CD4-positive, alpha-beta memory T cell (primary cell): ENCODE measurements at regions not wholly inside any gene's neighbourhood (a gene's known extent, or its start where the extent isn't known, plus 50 kb on each side); places are given as distances from the start of the nearest gene placed in this dataset.

ENCODE experiments used
- CTCF ChIA-PET: fragments of 350-600 bp; sonication (Branson Sonifier 250); formaldehyde crosslinking; loops from one replicate; lab custom pipeline; 2021; ENCODE audit warnings: inconsistent platforms; ENCODE audit not compliant: partially characterized antibody; lab: Charles Lee
- POLR2A ChIA-PET: fragments of 350-600 bp; sonication (Branson Sonifier 250); formaldehyde crosslinking; loops from one replicate; lab custom pipeline; 2021; ENCODE audit not compliant: partially characterized antibody; lab: Charles Lee
- DNase-seq, 5 donors: peaks; one replicate each; pipeline versions ENCODE4 v3.0.0 to v3.0.0-alpha.2; 2020 to 2022; ENCODE audit warnings: mixed read lengths in 1 of 5
- H3K27ac ChIP-seq: one replicate; pipeline ENCODE4 v1.7.0; 2013; ENCODE audit warnings: low read depth, low read length
- H3K27me3 ChIP-seq: 2 replicates; pipeline ENCODE4 v1.7.0; 2013; ENCODE audit warnings: mild to moderate bottlenecking, low read length, moderate library complexity; ENCODE audit not compliant: insufficient read depth
- H3K36me3 ChIP-seq: 2 replicates; pipeline ENCODE4 v1.7.0; 2013; ENCODE audit warnings: mild to moderate bottlenecking, low read length, moderate library complexity; ENCODE audit not compliant: insufficient read depth
- H3K4me1 ChIP-seq: 2 replicates; pipeline ENCODE4 v1.7.0; 2013; ENCODE audit warnings: mild to moderate bottlenecking, low read length, moderate library complexity; ENCODE audit not compliant: insufficient read depth
- H3K4me3 ChIP-seq, 2 donors: one replicate each; pipeline ENCODE4 v1.7.0; 2013; ENCODE audit warnings: low read length in 2 of 2, mild to moderate bottlenecking in 1 of 2
- H3K9me3 ChIP-seq, 2 donors: one replicate each; pipeline ENCODE4 v1.7.0; 2013; ENCODE audit warnings: low read length in 2 of 2, control low read depth in 1 of 2; ENCODE audit not compliant: control insufficient read depth in 1 of 2
- H3K27ac Mint-ChIP-seq, 7 donors: one replicate each; pipeline ENCODE4 v1.8.0; 2020 to 2021; ENCODE audit warnings: mixed read lengths in 7 of 7, mild to moderate bottlenecking in 6 of 7, inconsistent platforms in 3 of 7, moderate library complexity in 3 of 7
- H3K27me3 Mint-ChIP-seq, 2 donors: one replicate each; pipeline ENCODE4 v1.8.0; 2020 to 2021; ENCODE audit warnings: mixed read lengths in 2 of 2
- H3K36me3 Mint-ChIP-seq, 2 donors: one replicate each; pipeline ENCODE4 v1.8.0; 2020 to 2021; ENCODE audit warnings: mixed read lengths in 2 of 2, inconsistent platforms in 1 of 2, mild to moderate bottlenecking in 1 of 2
- H3K4me1 Mint-ChIP-seq, 4 donors: one replicate each; pipeline ENCODE4 v1.8.0; 2020 to 2021; ENCODE audit warnings: mixed read lengths in 4 of 4, mild to moderate bottlenecking in 1 of 4
- H3K4me3 Mint-ChIP-seq, 8 donors: one replicate each; pipeline ENCODE4 v1.8.0; 2020 to 2021; ENCODE audit warnings: mixed read lengths in 8 of 8, mild to moderate bottlenecking in 7 of 8, moderate library complexity in 6 of 8, inconsistent platforms in 3 of 8
- H3K9me3 Mint-ChIP-seq, 8 donors: one replicate each; pipeline ENCODE4 v1.8.0; 2020 to 2021; ENCODE audit warnings: mixed read lengths in 8 of 8, mild to moderate bottlenecking in 5 of 8, inconsistent platforms in 3 of 8, moderate library complexity in 1 of 8
- intact Hi-C: fragments of 100-400 bp; cut with micrococcal nuclease; formaldehyde crosslinking; loops from one replicate; pipeline ENCODE4 v1.15.1; 2023

- no peaks in the 10 kb centered on the region for H3K36me3 Mint-ChIP-seq
- H3K27me3 ChIP-seq: no peaks in the 10 kb centered on the region
- no peaks in the 10 kb centered on the region for H3K36me3 ChIP-seq
- H3K9me3 ChIP-seq: no peaks in the 10 kb centered on the region
- intact Hi-C loops: no loop called here
- CTCF ChIA-PET: no interaction called here
- no peaks in the 10 kb centered on the region for H3K4me1 ChIP-seq
- no peak overlapping the region for H3K4me3 Mint-ChIP-seq
- no peak for DNase-seq
- no peaks in the 10 kb centered on the region for H3K4me1 Mint-ChIP-seq
- peaks cover 19 to 21% of the 10 kb centered on the region in 2 donors for H3K27me3 Mint-ChIP-seq
- H3K9me3 Mint-ChIP-seq: no peaks in the 10 kb centered on the region
- no peak overlapping the region for H3K27ac ChIP-seq
- H3K27ac Mint-ChIP-seq: no peak overlapping the region
- POLR2A ChIA-PET: no interaction called here
- H3K4me3 ChIP-seq: no peak overlapping the region
These were observed 76.2 kb upstream of the ARHGEF7 start for GRCh38 chr13:111038887-111039286.

GRCh38 chr13:111037927-111038326 is 77.2 kb upstream of the ARHGEF7 start:
- ChIA-PET CTCF (no interaction called here), POLR2A (no interaction called here)
- no peak overlapping the region for H3K27ac ChIP-seq
- Mint-ChIP-seq H3K27me3 (peaks cover 18 to 22% of the 10 kb centered on the region in 2 donors), H3K4me3 (no peak overlapping the region), H3K27ac (no peak overlapping the region), H3K36me3 (no peaks in the 10 kb centered on the region), H3K4me1 (no peaks in the 10 kb centered on the region), H3K9me3 (no peaks in the 10 kb centered on the region)
- DNase-seq: no peak
- no peaks in the 10 kb centered on the region for H3K9me3 ChIP-seq
- H3K4me1 ChIP-seq: no peaks in the 10 kb centered on the region
- H3K36me3 ChIP-seq: no peaks in the 10 kb centered on the region
- H3K27me3 ChIP-seq: no peaks in the 10 kb centered on the region
- intact Hi-C loops: no loop called here
- no peak overlapping the region for H3K4me3 ChIP-seq

- POLR2A ChIA-PET: no interaction called here
- DNase-seq: no peak
- peaks cover 6% of the 10 kb centered on the region for H3K4me1 ChIP-seq
- intact Hi-C loops: no loop called here
- Mint-ChIP-seq H3K36me3 (no peaks in the 10 kb centered on the region), H3K4me1 (no peaks in the 10 kb centered on the region), H3K9me3 (no peaks in the 10 kb centered on the region), H3K4me3 (no peak overlapping the region), H3K27ac (no peak overlapping the region), H3K27me3 (peaks cover 16 to 18% of the 10 kb centered on the region in 2 donors)
- H3K4me3 ChIP-seq: no peak overlapping the region
- no peaks in the 10 kb centered on the region for H3K36me3 ChIP-seq
- H3K9me3 ChIP-seq: no peaks in the 10 kb centered on the region
- H3K27me3 ChIP-seq: no peaks in the 10 kb centered on the region
- CTCF ChIA-PET: interaction anchor here (0.9 kb wide), 1 partner anchor 31 kb away, joined by 3 read pairs; no protein-coding TSS in a partner anchor
- no peak overlapping the region for H3K27ac ChIP-seq
These were observed 78.4 kb upstream of the ARHGEF7 start for GRCh38 chr13:111036665-111037064.

- no peaks in the 10 kb centered on the region for H3K9me3 Mint-ChIP-seq
- POLR2A ChIA-PET: no interaction called here
These were observed 79.2 kb upstream of the ARHGEF7 start for GRCh38 chr13:111035861-111036260.

GRCh38 chr13:111034811-111035210 is 80.3 kb upstream of the ARHGEF7 start:
- POLR2A ChIA-PET: no interaction called here

More at GRCh38 chr13:111035861-111036260, 79.2 kb upstream of the ARHGEF7 start:
- Histone ChIP-seq H3K27ac (no peak overlapping the region), H3K36me3 (no peaks in the 10 kb centered on the region), H3K9me3 (no peaks in the 10 kb centered on the region), H3K4me1 (peaks cover 7% of the 10 kb centered on the region), H3K4me3 (no peak overlapping the region), H3K27me3 (no peaks in the 10 kb centered on the region)
- CTCF ChIA-PET: interaction anchor here (0.9 kb wide), 1 partner anchor 32 kb away, joined by 3 read pairs; no protein-coding TSS in a partner anchor
- H3K4me1 Mint-ChIP-seq: no peaks in the 10 kb centered on the region
- no peak overlapping the region for H3K4me3 Mint-ChIP-seq
- no peak for DNase-seq
- H3K27ac Mint-ChIP-seq: peak overlapping the region in 1 of 7 donors; percentile 10
- intact Hi-C loops: no loop called here
- H3K36me3 Mint-ChIP-seq: no peaks in the 10 kb centered on the region
- H3K27me3 Mint-ChIP-seq: peaks cover 13 to 16% of the 10 kb centered on the region in 2 donors

GRCh38 chr13:111033172-111034130 is 81.7 kb upstream of the ARHGEF7 start:
- Mint-ChIP-seq H3K9me3 (no peaks in the 10 kb centered on the region), H3K4me1 (no peaks in the 10 kb centered on the region), H3K27me3 (peaks cover 13 to 15% of the 10 kb centered on the region in 2 donors), H3K27ac (no peak overlapping the region), H3K36me3 (no peaks in the 10 kb centered on the region), H3K4me3 (peak overlapping the region in 1 of 8 donors; percentile 56)
- H3K9me3 ChIP-seq: no peaks in the 10 kb centered on the region
- no peak overlapping the region for H3K4me3 ChIP-seq
- ChIA-PET CTCF (no interaction called here), POLR2A (interaction anchor here (0.7 kb wide), 1 partner anchor 22 kb away, joined by 3 read pairs; no protein-coding TSS in a partner anchor)
- no peaks in the 10 kb centered on the region for H3K36me3 ChIP-seq
- DNase-seq: no peak
- H3K27ac ChIP-seq: no peak overlapping the region
- intact Hi-C loops: no loop called here
- H3K27me3 ChIP-seq: no peaks in the 10 kb centered on the region
- peaks cover 7% of the 10 kb centered on the region for H3K4me1 ChIP-seq

More at GRCh38 chr13:111034811-111035210, 80.3 kb upstream of the ARHGEF7 start:
- H3K4me1 ChIP-seq: peaks cover 7% of the 10 kb centered on the region
- DNase-seq: no peak
- H3K9me3 ChIP-seq: no peaks in the 10 kb centered on the region
- Mint-ChIP-seq H3K27me3 (peaks cover 12 to 16% of the 10 kb centered on the region in 2 donors), H3K4me1 (no peaks in the 10 kb centered on the region), H3K27ac (no peak overlapping the region), H3K9me3 (no peaks in the 10 kb centered on the region), H3K36me3 (no peaks in the 10 kb centered on the region), H3K4me3 (no peak overlapping the region)
- no peaks in the 10 kb centered on the region for H3K27me3 ChIP-seq
- intact Hi-C loops: no loop called here
- H3K36me3 ChIP-seq: no peaks in the 10 kb centered on the region
- CTCF ChIA-PET: no interaction called here
- H3K4me3 ChIP-seq: no peak overlapping the region
- H3K27ac ChIP-seq: no peak overlapping the region

- Mint-ChIP-seq H3K4me1 (no peaks in the 10 kb centered on the region), H3K27me3 (peaks cover 10 to 16% of the 10 kb centered on the region in 2 donors), H3K36me3 (no peaks in the 10 kb centered on the region), H3K27ac (peak overlapping the region in 1 of 7 donors; percentile 32), H3K4me3 (no peak overlapping the region), H3K9me3 (no peaks in the 10 kb centered on the region)
- Histone ChIP-seq H3K4me1 (peaks cover 7% of the 10 kb centered on the region), H3K27me3 (no peaks in the 10 kb centered on the region), H3K27ac (no peak overlapping the region), H3K36me3 (no peaks in the 10 kb centered on the region), H3K9me3 (no peaks in the 10 kb centered on the region), H3K4me3 (no peak overlapping the region)
- ChIA-PET CTCF (interaction anchor here (1.4 kb wide), 1 partner anchor 34 kb away, joined by 4 read pairs; no protein-coding TSS in a partner anchor), POLR2A (no interaction called here)
- DNase-seq: peak in 2 of 5 donors; percentile 9 to 30
- intact Hi-C loops: no loop called here
These were observed 83.6 kb upstream of the ARHGEF7 start for GRCh38 chr13:111031531-111031961.
